GM23248 (cell line): ENCODE measurements at regions not wholly inside any gene's neighbourhood (a gene's known extent, or its start where the extent isn't known, plus 50 kb on each side); places are given as distances from the start of the nearest gene placed in this dataset.

ENCODE experiments used
- EZH2 ChIP-seq: fragments of 200-600 bp; sonication (generic); IDR thresholded peaks from 2 replicates; pipeline ENCODE4 v1.6.1; 2018; ENCODE audit warnings: antibody characterized with exemption, mild to moderate bottlenecking; ENCODE audit not compliant: insufficient read depth, poor library complexity, severe bottlenecking
- EZH2phosphoT487 ChIP-seq: fragments of 200-600 bp; sonication (generic); IDR thresholded peaks from 2 replicates; pipeline ENCODE4 v1.6.1; 2018; ENCODE audit warnings: antibody characterized with exemption, moderate library complexity, mild to moderate bottlenecking, low read depth; ENCODE audit not compliant: insufficient read depth

- no peak for TF ChIP-seq EZH2phosphoT487
- TF ChIP-seq EZH2: no peak
Measured at GRCh38 chr6:11387707-11388430, 149.7 kb upstream of the TMEM170B start.
